ENCODE measurements at regions not wholly inside any gene's neighbourhood (a gene's known extent, or its start where the extent isn't known, plus 50 kb on each side); places are given as distances from the start of the nearest gene placed in this dataset.

- Histone ChIP-seq H3K36me3 (ENCODE audit: insufficient read depth, low read length) (no peaks in the 10 kb centered on the region), H3K9me2 (ENCODE audit: low read depth, low read length) (no peaks in the 10 kb centered on the region), H3K27ac (ENCODE audit: low read depth, low read length, poor library complexity, severe bottlenecking) (no peak overlapping the region), H3K4me2 (ENCODE audit: low read length) (no peak overlapping the region), H4K20me1 (ENCODE audit: insufficient read depth, low read length) (no peaks in the 10 kb centered on the region), H3K4me1 (ENCODE audit: insufficient read depth, low read length, severe bottlenecking) (no peaks in the 10 kb centered on the region), H3K9me3 (ENCODE audit: low read length) (no peaks in the 10 kb centered on the region), H2AFZ (ENCODE audit: low read length) (no peak overlapping the region), H3K79me2 (ENCODE audit: insufficient read depth, low read length) (no peaks in the 10 kb centered on the region), H3F3A (ENCODE audit: insufficient read depth, low read length) (no peaks in the 10 kb centered on the region), H3K27me3 (ENCODE audit: insufficient read depth, low read length) (no peaks in the 10 kb centered on the region), H3K9ac (ENCODE audit: low read length) (no peak overlapping the region), H3K4me3 (ENCODE audit: low read depth, low read length, poor library complexity, severe bottlenecking) (no peak overlapping the region)
- no peak for TF ChIP-seq EZH2 (IDR thresholded peaks at IDR 0.05; ENCODE audit: borderline replicate concordance, low read length)
- no peak for TF ChIP-seq CTCF (IDR thresholded peaks at IDR 0.05; ENCODE audit: low read length)
Observed at GRCh38 chr12:59004456-59004855, 84.2 kb upstream of the LRIG3 start.

- Histone ChIP-seq H3K4me1 (ENCODE audit: insufficient read depth, low read length, severe bottlenecking) (no peaks in the 10 kb centered on the region), H3K27me3 (ENCODE audit: insufficient read depth, low read length) (no peaks in the 10 kb centered on the region), H3K9me2 (ENCODE audit: low read depth, low read length) (no peaks in the 10 kb centered on the region), H3K79me2 (ENCODE audit: insufficient read depth, low read length) (no peaks in the 10 kb centered on the region), H3K9ac (ENCODE audit: low read length) (no peak overlapping the region), H3K36me3 (ENCODE audit: insufficient read depth, low read length) (no peaks in the 10 kb centered on the region), H3K4me2 (ENCODE audit: low read length) (no peak overlapping the region), H4K20me1 (ENCODE audit: insufficient read depth, low read length) (no peaks in the 10 kb centered on the region), H3F3A (ENCODE audit: insufficient read depth, low read length) (no peaks in the 10 kb centered on the region), H3K9me3 (ENCODE audit: low read length) (no peaks in the 10 kb centered on the region), H3K27ac (ENCODE audit: low read depth, low read length, poor library complexity, severe bottlenecking) (no peak overlapping the region), H3K4me3 (ENCODE audit: low read depth, low read length, poor library complexity, severe bottlenecking) (no peak overlapping the region), H2AFZ (ENCODE audit: low read length) (no peak overlapping the region)
- TF ChIP-seq CTCF (IDR thresholded peaks at IDR 0.05; ENCODE audit: low read length) (no peak), EZH2 (IDR thresholded peaks at IDR 0.05; ENCODE audit: borderline replicate concordance, low read length) (no peak)
Observed at GRCh38 chr12:58995666-58996363, 75.5 kb upstream of the LRIG3 start.

GRCh38 chr12:58988643-58989344 lies 68.5 kb upstream of the LRIG3 start:
- Histone ChIP-seq H3K4me3 (ENCODE audit: low read depth, low read length, poor library complexity, severe bottlenecking) (no peak overlapping the region), H3K27me3 (ENCODE audit: insufficient read depth, low read length) (no peaks in the 10 kb centered on the region), H3K27ac (ENCODE audit: low read depth, low read length, poor library complexity, severe bottlenecking) (no peak overlapping the region), H2AFZ (ENCODE audit: low read length) (no peak overlapping the region), H3K4me2 (ENCODE audit: low read length) (no peak overlapping the region), H3K9me3 (ENCODE audit: low read length) (no peaks in the 10 kb centered on the region), H3K9ac (ENCODE audit: low read length) (no peak overlapping the region), H4K20me1 (ENCODE audit: insufficient read depth, low read length) (no peaks in the 10 kb centered on the region), H3F3A (ENCODE audit: insufficient read depth, low read length) (no peaks in the 10 kb centered on the region), H3K9me2 (ENCODE audit: low read depth, low read length) (no peaks in the 10 kb centered on the region), H3K4me1 (ENCODE audit: insufficient read depth, low read length, severe bottlenecking) (no peaks in the 10 kb centered on the region), H3K79me2 (ENCODE audit: insufficient read depth, low read length) (no peaks in the 10 kb centered on the region), H3K36me3 (ENCODE audit: insufficient read depth, low read length) (no peaks in the 10 kb centered on the region)
- no peak for TF ChIP-seq CTCF (IDR thresholded peaks at IDR 0.05; ENCODE audit: low read length)
- TF ChIP-seq EZH2 (IDR thresholded peaks at IDR 0.05; ENCODE audit: borderline replicate concordance, low read length), result no peak

All from OCI-LY1 (cell line).